ENCODE measurements at regions not wholly inside any gene's neighbourhood (a gene's known extent, or its start where the extent isn't known, plus 50 kb on each side); places are given as distances from the start of the nearest gene placed in this dataset.

- in situ Hi-C loops (cut with MboI) = no loop called here
- H3K79me2 ChIP-seq (ENCODE audit: control insufficient read depth, insufficient read depth, low read length) = no peaks in the 10 kb centered on the region
- no peak overlapping the region for H3K27ac ChIP-seq (ENCODE audit: control insufficient read depth, insufficient read depth)
- no peaks in the 10 kb centered on the region; the same call in 2 of the 3 replicates for H3K9me3 ChIP-seq (replicated peaks; ENCODE audit: control insufficient read depth, insufficient read depth, low read length)
- DNase-seq (ENCODE audit: low read depth, low spot score) (no peak), ATAC-seq (no peak), FAIRE-seq (no peak)
- POLR2A ChIA-PET = no interaction called here
- CTCF ChIA-PET = no interaction called here
- no peak overlapping the region for H3K4me2 ChIP-seq (ENCODE audit: control insufficient read depth, insufficient read depth)
- no peak overlapping the region for H2AFZ ChIP-seq (ENCODE audit: control insufficient read depth, low read depth, low read length)
- no peak overlapping the region for H3K4me3 ChIP-seq
- TF ChIP-seq CREB1 (IDR thresholded peaks at IDR 0.05; ENCODE audit: low read depth) (no peak), BACH1 (IDR thresholded peaks at IDR 0.05; ENCODE audit: borderline replicate concordance) (no peak), ATF7 (IDR thresholded peaks at IDR 0.05; ENCODE audit: low read depth) (no peak), NBN (IDR thresholded peaks at IDR 0.05) (no peak), BCL3 (IDR thresholded peaks at IDR 0.05; ENCODE audit: borderline replicate concordance, insufficient read depth, low read depth, low read length, poor library complexity, severe bottlenecking) (no peak), HCFC1 (IDR thresholded peaks at IDR 0.05; ENCODE audit: low read length) (no peak), IKZF1 (conservative IDR thresholded peaks at IDR 0.05) (no peak), KAT2A (conservative IDR thresholded peaks at IDR 0.05; ENCODE audit: control insufficient read depth, low read depth, low read length) (no peak), LARP7 (IDR thresholded peaks at IDR 0.05) (no peak), NKRF (conservative IDR thresholded peaks at IDR 0.05) (no peak), ASH2L (IDR thresholded peaks at IDR 0.05; ENCODE audit: borderline replicate concordance, low read depth) (no peak), USF1 (IDR thresholded peaks at IDR 0.05; ENCODE audit: borderline replicate concordance, extremely low read length, insufficient read depth, low read depth, low read length) (no peak), CBFB (IDR thresholded peaks at IDR 0.05; ENCODE audit: low read depth) (no peak), TBL1XR1 (IDR thresholded peaks at IDR 0.05; ENCODE audit: low read depth, low read length) (no peak), MYC (IDR thresholded peaks at IDR 0.05; ENCODE audit: insufficient read depth, insufficient read length, insufficient replicate concordance, low read length, severe bottlenecking) (no peak)
- no peaks in the 10 kb centered on the region; a peak in 1 of 4 replicates for H3K27me3 ChIP-seq (replicated peaks in 1 of 2; ENCODE audit: control insufficient read depth in 2 of 2, insufficient read depth in 2 of 2, low read length in 1 of 2)
- no peaks in the 10 kb centered on the region for H3K36me3 ChIP-seq (ENCODE audit: control insufficient read depth in 2 of 2, insufficient read depth in 2 of 2, low read length in 1 of 2)
- no TSS peak for BruUV-seq (replicated peaks)
- intact Hi-C loops (cut with micrococcal nuclease; ENCODE audit: unreplicated experiment) = no loop called here
- H3K9ac ChIP-seq (ENCODE audit: control insufficient read depth, insufficient read depth, low read length) = no peak overlapping the region
- 28% methylated on average over 1 of the region's 1 CpG for WGBS (ENCODE audit: insufficient coverage, insufficient replicate concordance, low lambda C conversion rate, missing lambda C conversion rate)
- no peaks in the 10 kb centered on the region for H3K4me1 ChIP-seq (ENCODE audit: control insufficient read depth, insufficient read depth, low read length)
- H4K20me1 ChIP-seq (ENCODE audit: control insufficient read depth, insufficient read depth) = no peaks in the 10 kb centered on the region
- SMC1A ChIA-PET (ENCODE audit: uncharacterized antibody, unreplicated experiment) = interaction anchor here (1.3 to 1.4 kb wide), 2 partner anchors 14 to 28 kb away, joined by 3 read pairs; no protein-coding TSS in a partner anchor
- RAD21 ChIA-PET (ENCODE audit: unreplicated experiment) = no interaction called here
Observed at GRCh38 chr4:168019019-168019651, 73.2 kb upstream of the ANXA10 start.

Measured in GM12878 (cell line).